ENCODE measurements at regions not wholly inside any gene's neighbourhood (a gene's known extent, or its start where the extent isn't known, plus 50 kb on each side); places are given as distances from the start of the nearest gene placed in this dataset.

- H3K4me1 Mint-ChIP-seq (ENCODE audit: low read depth, unreplicated experiment): peaks cover 12% of the 10 kb centered on the region
- FAIRE-seq (no peak), DNase-seq (ENCODE audit: low read depth) (peak; percentile 10)
- no peaks in the 10 kb centered on the region for H3K9me3 ChIP-seq (ENCODE audit: insufficient read depth, low read depth, low read length)
- no peaks in the 10 kb centered on the region for H3K36me3 ChIP-seq (ENCODE audit: insufficient read depth, low read length)
- no peak overlapping the region for H3K4me3 ChIP-seq (ENCODE audit: insufficient read depth, low read depth, low read length)
- peak overlapping the region; percentile 72 for H3K27ac Mint-ChIP-seq (ENCODE audit: unreplicated experiment)
- peaks cover 73% of the 10 kb centered on the region for H4K20me1 ChIP-seq (ENCODE audit: insufficient read depth, low read length)
- no peak overlapping the region for H3K4me3 Mint-ChIP-seq (ENCODE audit: unreplicated experiment)
- TF ChIP-seq CTCF (IDR thresholded peaks at IDR 0.05; ENCODE audit: insufficient read depth, low read depth, low read length) (no peak), EZH2 (IDR thresholded peaks at IDR 0.05; ENCODE audit: insufficient read depth, low read length) (no peak)
- H3K79me2 ChIP-seq (ENCODE audit: insufficient read depth, low read length): no peaks in the 10 kb centered on the region
- H2AFZ ChIP-seq (ENCODE audit: low read depth, low read length): no peak overlapping the region
- H3K9me3 Mint-ChIP-seq (ENCODE audit: unreplicated experiment): no peaks in the 10 kb centered on the region
- no peaks in the 10 kb centered on the region for H3K27me3 ChIP-seq (ENCODE audit: insufficient read depth, low read length)
- no peak overlapping the region for H3K27ac ChIP-seq (ENCODE audit: low read depth, low read length)
- peaks cover 28% of the 10 kb centered on the region for H3K27me3 Mint-ChIP-seq (ENCODE audit: low read depth, unreplicated experiment)
- H3K4me2 ChIP-seq (ENCODE audit: low read length): peak overlapping the region; percentile 50
- peaks cover 18% of the 10 kb centered on the region for H3K4me1 ChIP-seq (ENCODE audit: insufficient read depth, low read length)
- H3K36me3 Mint-ChIP-seq (ENCODE audit: low read depth, unreplicated experiment): peaks cover 6% of the 10 kb centered on the region
- no peak overlapping the region for H3K9ac ChIP-seq (ENCODE audit: low read length)
These were observed 88.3 kb upstream of the GSE1 start for GRCh38 chr16:85524630-85525419.

GRCh38 chr16:85525420-85526184, 87.5 kb upstream of the GSE1 start:
- Histone ChIP-seq H3K27ac (ENCODE audit: low read depth, low read length) (no peak overlapping the region), H3K4me1 (ENCODE audit: insufficient read depth, low read length) (peaks cover 18% of the 10 kb centered on the region)
- H3K27ac Mint-ChIP-seq (ENCODE audit: unreplicated experiment): no peak overlapping the region

More at GRCh38 chr16:85525420-85526184, 87.5 kb upstream of the GSE1 start:
- H3K27me3 Mint-ChIP-seq (ENCODE audit: low read depth, unreplicated experiment): peaks cover 32% of the 10 kb centered on the region
- H3K4me3 Mint-ChIP-seq (ENCODE audit: unreplicated experiment): no peak overlapping the region
- no peak overlapping the region for H3K9ac ChIP-seq (ENCODE audit: low read length)
- FAIRE-seq: no peak
- H3K79me2 ChIP-seq (ENCODE audit: insufficient read depth, low read length): no peaks in the 10 kb centered on the region
- H3K4me2 ChIP-seq (ENCODE audit: low read length): no peak overlapping the region
- H3K4me1 Mint-ChIP-seq (ENCODE audit: low read depth, unreplicated experiment): peaks cover 12% of the 10 kb centered on the region
- H3K4me3 ChIP-seq (ENCODE audit: insufficient read depth, low read depth, low read length): no peak overlapping the region
- no peaks in the 10 kb centered on the region for H3K9me3 Mint-ChIP-seq (ENCODE audit: unreplicated experiment)
- TF ChIP-seq EZH2 (IDR thresholded peaks at IDR 0.05; ENCODE audit: insufficient read depth, low read length) (no peak), CTCF (IDR thresholded peaks at IDR 0.05; ENCODE audit: insufficient read depth, low read depth, low read length) (no peak)
- no peaks in the 10 kb centered on the region for H3K9me3 ChIP-seq (ENCODE audit: insufficient read depth, low read depth, low read length)
- peaks cover 6% of the 10 kb centered on the region for H3K36me3 Mint-ChIP-seq (ENCODE audit: low read depth, unreplicated experiment)
- H4K20me1 ChIP-seq (ENCODE audit: insufficient read depth, low read length): peaks cover 70% of the 10 kb centered on the region
- H3K36me3 ChIP-seq (ENCODE audit: insufficient read depth, low read length): no peaks in the 10 kb centered on the region
- no peak overlapping the region for H2AFZ ChIP-seq (ENCODE audit: low read depth, low read length)
- no peaks in the 10 kb centered on the region for H3K27me3 ChIP-seq (ENCODE audit: insufficient read depth, low read length)
- DNase-seq (ENCODE audit: low read depth): no peak
